HS-5 (cell line): ENCODE measurements at regions not wholly inside any gene's neighbourhood (a gene's known extent, or its start where the extent isn't known, plus 50 kb on each side); places are given as distances from the start of the nearest gene placed in this dataset.
"Not testable (repeated sequence)": the region's sequence is repeated elsewhere in the genome, so short reads cannot be mapped to it uniquely, and the experiment has no call there.

Experiments
- DNase-seq: peaks from one replicate; pipeline ENCODE4 v3.0.0-alpha.2; 2012; ENCODE audit warnings: low read depth

GRCh38 chr5:128735656-128736055 is 197.6 kb upstream of the FBN2 start:
- DNase-seq, result not testable (repeated sequence)

GRCh38 chr5:128736553-128736952 is 198.5 kb upstream of the FBN2 start:
- no peak for DNase-seq

GRCh38 chr5:128749136-128749898 is 211.3 kb upstream of the FBN2 start:
- DNase-seq, result no peak

- DNase-seq, result no peak
These were observed 212.1 kb upstream of the FBN2 start for GRCh38 chr5:128750155-128750554.

GRCh38 chr5:128757196-128757959 is 207.9 kb upstream of the SLC27A6 start:
- DNase-seq, result no peak

- no peak for DNase-seq
These were observed 202.5 kb upstream of the SLC27A6 start for GRCh38 chr5:128762661-128763306.

GRCh38 chr5:128763321-128763720 is 202.0 kb upstream of the SLC27A6 start:
- DNase-seq, result no peak

- no peak for DNase-seq
These were observed 200.5 kb upstream of the SLC27A6 start for GRCh38 chr5:128764601-128765310.

- DNase-seq, result no peak
These were observed 199.7 kb upstream of the SLC27A6 start for GRCh38 chr5:128765448-128766061.

- DNase-seq, result no peak
These were observed 198.9 kb upstream of the SLC27A6 start for GRCh38 chr5:128766406-128766805.

GRCh38 chr5:128770907-128771306 is 194.4 kb upstream of the SLC27A6 start:
- no peak for DNase-seq

- DNase-seq, result no peak
These were observed 192.9 kb upstream of the SLC27A6 start for GRCh38 chr5:128772356-128772755.

GRCh38 chr5:128773378-128773777 is 191.9 kb upstream of the SLC27A6 start:
- DNase-seq, result no peak

- peak; percentile 16 for DNase-seq
These were observed 190.7 kb upstream of the SLC27A6 start for GRCh38 chr5:128774605-128775004.

- no peak for DNase-seq
These were observed 189.7 kb upstream of the SLC27A6 start for GRCh38 chr5:128775558-128775957.

- no peak for DNase-seq
These were observed 188.2 kb upstream of the SLC27A6 start for GRCh38 chr5:128777052-128777451.

- DNase-seq, result no peak
These were observed 186.8 kb upstream of the SLC27A6 start for GRCh38 chr5:128778474-128778873.

GRCh38 chr5:128782446-128782845 is 182.8 kb upstream of the SLC27A6 start:
- DNase-seq, result peak; percentile 23

GRCh38 chr5:128784726-128785125 is 180.6 kb upstream of the SLC27A6 start:
- no peak for DNase-seq

GRCh38 chr5:128791312-128791711 is 174.0 kb upstream of the SLC27A6 start:
- no peak for DNase-seq

GRCh38 chr5:128796506-128796905 is 168.8 kb upstream of the SLC27A6 start:
- DNase-seq, result no peak

- DNase-seq, result no peak
These were observed 166.4 kb upstream of the SLC27A6 start for GRCh38 chr5:128798871-128799270.
